Retina (tissue), 1 donor: ENCODE measurements at regions not wholly inside any gene's neighbourhood (a gene's known extent, or its start where the extent isn't known, plus 50 kb on each side); places are given as distances from the start of the nearest gene placed in this dataset.
"Not testable (repeated sequence)": the region's sequence is repeated elsewhere in the genome, so short reads cannot be mapped to it uniquely, and the experiment has no call there.

Source experiments
- DNase-seq: peaks from one replicate; pipeline ENCODE4 v3.0.0-alpha.2; 2016

DNA sequence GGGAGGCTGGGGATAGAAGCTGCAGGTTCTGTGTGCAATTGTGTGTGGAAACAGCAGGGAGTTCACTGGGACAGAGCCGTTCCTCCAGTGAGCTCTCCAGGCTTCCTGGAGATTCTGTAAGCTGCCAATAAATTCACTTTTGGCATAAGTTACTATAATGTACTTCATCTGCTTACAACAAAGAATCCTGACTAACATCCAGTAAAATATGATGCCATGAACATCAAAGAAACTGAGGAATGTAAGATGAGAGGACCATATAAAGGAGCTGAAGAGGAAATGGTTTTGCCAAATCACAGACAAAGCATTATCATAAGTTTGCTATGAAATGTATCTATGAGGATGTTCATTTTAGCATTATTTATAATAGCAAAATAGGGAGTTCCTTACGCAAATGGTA lies 175.3 kb downstream of the KCNE4 start:
- no peak for DNase-seq

DNA sequence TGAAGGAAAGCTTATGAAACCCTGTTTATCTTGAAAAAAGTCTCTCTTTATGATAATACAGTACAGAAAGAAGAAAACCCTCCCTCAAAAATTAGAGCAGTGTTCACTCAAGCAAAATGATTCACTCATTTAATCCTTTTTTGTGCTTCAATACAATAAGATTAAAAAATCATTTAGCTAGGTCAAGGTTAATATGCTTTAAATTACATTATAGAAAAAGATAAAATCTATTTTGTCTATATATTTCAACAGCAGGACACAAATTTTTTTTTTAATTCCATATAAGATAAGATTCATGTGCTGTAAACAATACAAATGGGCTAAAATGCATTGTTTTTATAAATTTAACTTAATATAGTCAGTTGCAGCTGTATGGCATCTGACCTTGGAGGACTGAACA lies 176.9 kb downstream of the KCNE4 start:
- DNase-seq: no peak

DNA sequence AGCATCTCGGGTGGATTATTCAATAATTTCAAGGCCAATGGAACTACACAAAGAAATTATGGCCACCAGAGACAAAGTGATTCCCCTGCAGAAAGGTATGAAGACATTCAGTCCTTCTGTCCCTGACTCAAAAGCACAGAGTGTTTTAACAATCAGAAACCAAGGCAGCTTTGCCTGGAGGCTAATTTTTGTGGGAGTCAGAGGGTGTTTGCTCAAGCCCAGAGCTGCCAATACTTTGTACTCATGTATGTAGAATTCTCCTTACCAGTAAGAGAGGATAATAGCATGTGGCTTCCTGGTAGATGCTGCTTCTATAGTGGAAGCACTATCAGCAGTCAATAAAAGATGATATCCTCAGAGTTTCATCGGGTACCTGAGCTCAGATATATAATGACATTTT lies 178.4 kb downstream of the KCNE4 start:
- no peak for DNase-seq

DNA sequence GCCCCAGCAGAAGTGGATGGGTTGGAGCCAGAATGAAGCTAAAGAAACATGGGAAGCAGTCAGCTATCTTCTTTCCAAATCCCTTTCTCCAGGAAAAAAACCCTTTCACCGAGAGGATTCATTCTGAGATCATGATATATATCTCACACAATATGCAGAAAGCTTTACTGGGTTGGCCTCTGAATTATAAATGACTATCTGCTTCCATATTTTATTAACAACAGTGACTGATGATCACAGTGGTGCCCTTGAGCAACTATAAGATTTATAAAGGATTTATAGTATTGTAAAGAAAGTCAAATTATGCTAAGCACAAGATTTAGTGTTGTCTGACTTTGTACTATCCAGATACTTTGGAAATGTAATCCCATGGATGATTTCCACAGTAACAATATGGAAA lies 180.3 kb downstream of the KCNE4 start:
- DNase-seq: no peak

DNA sequence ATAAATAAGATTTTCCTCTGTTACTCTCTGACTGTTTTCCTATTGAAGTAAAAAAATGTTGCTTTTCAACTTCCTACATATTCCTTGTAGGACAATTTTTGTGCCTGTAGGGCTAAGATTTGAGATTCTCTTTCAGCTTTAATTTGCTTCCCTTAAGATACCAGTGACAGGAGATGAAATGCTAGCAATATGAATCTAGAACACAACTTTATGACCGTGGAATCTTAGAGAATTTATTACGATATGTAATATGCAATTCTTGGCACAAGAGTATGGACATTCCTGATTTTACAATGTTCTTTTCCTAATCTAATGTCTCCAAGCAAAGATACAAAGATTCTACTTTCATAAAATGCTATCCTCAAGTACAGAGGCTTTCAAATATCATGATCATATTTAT lies 180.9 kb downstream of the KCNE4 start:
- no peak for DNase-seq

DNA sequence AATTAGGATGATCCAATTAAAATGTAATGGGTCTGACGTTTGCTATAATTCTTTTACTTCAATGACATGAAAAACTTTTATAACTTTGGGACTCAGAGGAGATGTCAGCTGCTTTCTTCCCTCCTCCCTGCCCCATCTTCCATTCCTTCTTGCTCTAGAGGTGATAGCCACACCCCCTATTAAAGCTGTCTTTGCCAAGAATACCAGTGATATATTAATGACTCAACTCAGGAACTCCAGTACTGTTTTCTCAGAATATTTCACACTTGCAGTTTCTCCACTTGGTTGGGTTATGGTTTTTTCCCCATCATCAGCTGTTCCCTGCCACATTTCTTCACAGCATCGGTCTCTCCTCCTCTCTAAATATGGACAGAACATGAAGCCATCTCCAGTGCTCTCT lies 184.0 kb downstream of the KCNE4 start:
- no peak for DNase-seq

DNA sequence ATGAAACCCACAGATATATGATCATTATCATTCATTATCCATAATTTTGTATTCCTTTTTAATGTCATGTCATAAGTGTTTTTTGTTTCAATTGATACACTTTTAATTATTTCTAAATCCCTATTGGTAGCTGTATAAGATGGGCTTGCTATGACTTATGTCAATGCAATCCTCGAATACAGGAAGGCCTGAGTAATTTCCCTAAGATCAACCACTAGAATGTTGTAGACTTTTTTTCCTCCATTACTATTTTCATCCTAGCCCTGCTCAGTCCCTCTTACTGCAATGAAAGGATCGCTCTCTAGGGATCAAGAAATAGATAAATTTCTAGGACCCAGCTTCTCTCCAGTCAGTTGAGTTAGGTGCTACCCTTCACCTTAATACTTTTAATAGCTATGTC lies 186.3 kb downstream of the KCNE4 start:
- DNase-seq: no peak

DNA sequence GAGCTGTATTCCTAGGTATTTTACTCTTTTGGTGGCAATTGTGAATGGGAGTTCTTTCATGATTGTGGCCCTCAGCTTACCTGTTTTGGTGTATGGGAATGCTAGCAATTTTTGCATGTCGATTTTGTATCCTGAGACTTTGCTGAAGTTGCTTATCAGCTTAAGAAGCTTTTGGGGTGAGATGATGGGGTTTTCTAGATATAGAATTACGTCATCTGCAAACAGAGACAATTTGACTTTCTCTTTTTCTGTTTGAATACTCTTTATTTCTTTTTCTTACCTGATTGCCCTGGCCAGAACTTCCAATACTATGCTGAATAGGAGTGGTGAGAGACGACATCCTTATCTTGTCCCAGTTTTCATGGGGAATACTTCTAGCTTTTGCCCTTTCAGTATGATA lies 191.2 kb downstream of the KCNE4 start:
- no peak for DNase-seq

DNA sequence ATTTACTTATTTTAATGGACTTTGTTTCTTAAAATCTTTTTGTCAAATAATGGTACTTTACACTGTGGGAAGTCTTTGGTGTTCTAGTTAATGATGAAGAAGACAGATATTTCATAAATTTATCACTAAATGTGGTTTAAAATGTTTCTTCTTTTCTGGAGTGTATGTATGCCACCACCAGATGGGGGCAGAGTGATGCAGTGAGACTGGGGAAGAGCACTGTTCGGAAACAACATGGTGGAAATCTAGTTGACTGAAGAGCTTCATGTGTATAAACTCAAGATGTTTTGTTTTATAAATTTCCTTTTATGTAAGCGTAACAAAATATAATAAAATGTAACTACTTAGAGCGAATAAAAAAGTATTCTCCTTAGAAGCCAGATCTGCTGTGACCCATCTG lies 195.1 kb downstream of the KCNE4 start:
- no peak for DNase-seq

DNA sequence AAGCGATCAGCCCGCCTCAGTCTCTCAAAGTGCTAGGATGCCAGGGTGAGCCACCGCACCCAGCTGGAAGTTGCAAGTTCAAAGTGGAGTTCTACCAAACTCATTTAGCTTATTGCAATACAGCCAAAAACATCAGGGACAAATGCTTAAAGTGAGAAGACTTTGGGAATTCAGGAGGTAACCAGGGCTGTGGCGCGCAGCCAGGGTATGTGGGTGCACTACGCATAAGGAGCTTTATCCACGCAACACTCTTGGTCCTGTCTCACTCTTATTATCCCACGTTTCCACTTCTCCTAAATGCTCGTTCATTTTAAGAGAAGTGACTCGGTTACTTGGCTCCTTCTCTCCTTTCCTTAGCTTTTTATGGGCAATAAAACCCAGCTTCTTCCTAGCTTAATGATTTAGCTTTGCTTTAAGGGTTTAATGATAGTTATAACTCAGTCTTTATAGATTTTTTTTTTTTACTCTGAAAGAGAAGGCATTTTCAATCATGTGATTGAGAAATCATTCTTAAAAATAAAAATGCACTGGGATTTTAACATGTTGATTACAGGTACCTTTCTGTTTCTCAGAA lies 199.8 kb downstream of the KCNE4 start:
- DNase-seq: no peak

DNA sequence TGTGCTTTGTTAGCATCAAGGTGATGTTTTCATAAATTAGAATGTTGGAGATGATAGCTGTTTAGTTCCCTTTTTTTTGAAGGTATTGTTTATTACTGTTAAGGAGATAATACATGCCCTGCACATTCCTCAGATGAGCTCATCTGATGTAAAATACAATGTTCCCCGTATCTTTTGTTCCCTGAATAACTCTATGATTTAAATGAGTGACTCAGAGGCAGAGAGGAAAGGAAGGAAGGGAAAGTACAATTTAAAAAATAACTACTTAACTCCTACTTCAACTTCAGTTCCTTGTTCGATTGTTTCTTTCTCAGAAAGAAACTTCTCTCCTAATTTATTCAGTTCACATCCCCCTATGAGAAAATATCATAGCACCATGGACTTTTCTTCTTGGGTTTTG lies 208.7 kb downstream of the KCNE4 start:
- no peak for DNase-seq

DNA sequence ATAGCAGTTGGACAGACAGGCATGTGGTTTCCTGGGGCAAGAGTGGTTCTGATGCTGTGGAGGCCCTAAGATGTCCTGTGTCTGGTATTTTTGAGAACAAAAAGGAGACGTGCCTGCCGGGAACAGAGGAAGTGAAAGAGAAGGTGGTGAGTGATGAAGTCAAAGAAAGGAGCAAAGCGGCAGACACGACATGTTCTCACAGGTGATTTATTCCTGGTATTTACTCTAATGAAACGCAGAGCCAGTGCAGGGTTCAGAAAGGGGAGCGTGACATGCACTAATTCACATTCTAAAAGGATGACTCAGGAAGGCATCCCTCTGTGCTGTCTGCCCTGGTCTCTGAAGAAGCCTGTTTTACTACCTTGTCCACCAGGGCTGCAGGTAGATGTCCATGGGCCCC lies 211.0 kb downstream of the KCNE4 start:
- DNase-seq: no peak

DNA sequence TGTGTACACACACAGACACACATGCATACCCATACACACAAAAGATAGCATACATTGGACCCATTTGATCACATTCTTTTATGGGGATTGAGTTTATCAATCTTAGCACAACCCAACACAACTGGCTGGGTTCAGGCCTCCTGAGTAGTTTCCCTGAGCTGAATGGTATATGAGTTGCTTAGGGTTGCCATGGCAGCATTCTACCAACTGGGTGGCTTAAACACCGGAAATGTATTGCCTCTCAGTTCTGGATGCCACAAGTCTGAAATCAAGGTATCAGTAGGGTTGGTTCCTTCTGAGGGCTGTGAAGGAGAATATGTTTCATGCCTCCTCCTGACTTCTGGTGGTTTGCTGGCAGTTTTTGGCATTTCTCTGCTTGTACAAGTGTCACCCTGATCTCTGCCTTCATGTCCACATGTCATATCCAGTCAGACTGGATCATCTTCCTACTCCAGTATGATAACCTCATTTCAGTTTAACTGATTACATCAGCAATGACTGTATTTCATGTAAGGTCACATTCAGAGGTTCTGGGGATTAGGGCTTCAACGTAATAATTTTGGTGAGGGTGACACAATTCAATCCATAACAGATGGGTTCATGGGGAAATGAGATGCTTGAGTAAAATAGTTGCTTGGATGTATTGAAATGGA lies 212.7 kb downstream of the KCNE4 start:
- DNase-seq: no peak

DNA sequence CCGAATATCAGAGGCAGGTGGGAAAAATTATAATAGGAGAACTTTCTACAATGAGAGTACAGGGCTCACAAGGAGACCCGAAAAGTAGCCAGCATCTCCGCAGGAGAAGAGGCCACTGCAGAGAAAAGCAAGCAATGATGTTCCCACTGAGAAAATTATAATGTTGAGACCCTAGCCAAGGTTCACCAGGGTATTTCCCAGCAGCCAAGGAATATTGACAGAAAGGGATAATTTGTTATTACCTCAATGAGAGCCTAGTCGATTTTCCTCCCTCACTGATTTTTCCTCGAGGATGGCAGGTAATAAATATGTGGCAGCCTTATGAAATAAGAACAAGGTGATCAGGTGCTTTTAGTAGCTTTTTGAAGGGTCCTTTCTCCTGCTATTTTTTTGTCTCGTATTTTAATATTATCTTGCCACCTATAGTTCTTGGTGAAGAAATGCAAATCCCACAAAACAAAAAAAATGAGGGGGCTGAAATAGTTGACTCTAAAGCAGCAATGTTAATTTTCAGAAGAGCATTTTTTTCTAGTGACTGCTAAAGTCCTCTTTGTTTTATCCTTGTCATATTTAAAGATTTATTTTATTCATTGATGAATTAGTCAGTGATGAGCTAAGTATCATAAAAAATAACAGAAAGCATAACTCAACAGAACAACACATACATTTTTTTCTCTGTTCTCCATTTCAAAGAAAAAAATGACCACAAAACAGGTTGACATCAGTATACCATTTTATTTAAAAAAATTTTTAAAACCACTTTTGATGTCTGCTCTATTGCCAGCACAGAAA lies 215.4 kb downstream of the KCNE4 start:
- DNase-seq: no peak

DNA sequence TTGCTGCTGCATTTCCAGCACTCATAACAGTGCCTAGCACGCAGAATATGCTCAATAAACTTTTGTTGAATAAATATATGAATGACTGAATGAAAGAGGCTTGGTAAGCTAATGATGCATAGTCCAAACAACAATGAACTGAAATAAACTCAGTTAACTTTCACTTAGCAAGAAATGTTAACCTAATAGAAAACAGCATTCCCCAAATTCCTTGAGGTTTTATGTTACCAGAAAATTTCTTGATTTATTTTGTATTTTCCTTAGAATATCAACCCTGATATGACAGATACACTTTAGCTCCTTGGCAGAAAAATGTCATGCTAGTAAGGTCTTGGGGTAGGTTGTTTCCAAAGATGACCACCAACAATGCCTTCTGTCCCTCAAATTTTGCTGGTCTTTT lies 217.4 kb downstream of the KCNE4 start:
- no peak for DNase-seq

DNA sequence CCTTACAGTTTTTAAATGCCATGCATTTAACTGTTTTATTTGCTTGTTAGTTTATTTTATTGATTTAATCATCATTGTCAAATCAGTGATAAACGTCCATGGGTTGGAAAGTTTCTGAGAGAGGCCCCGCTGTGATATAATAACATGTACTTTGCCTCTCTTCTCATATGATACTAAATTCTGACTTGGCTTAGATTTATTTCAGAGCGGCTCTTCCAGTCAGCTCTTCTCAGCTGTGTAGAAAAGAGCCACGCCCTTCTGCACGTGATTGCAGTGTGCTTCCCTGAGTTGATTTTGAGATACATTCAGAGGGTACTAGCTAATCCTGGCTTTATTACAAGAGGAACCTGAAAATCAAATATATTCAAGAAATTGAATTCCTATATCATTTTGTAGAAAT lies 218.6 kb downstream of the KCNE4 start:
- DNase-seq: no peak

DNA sequence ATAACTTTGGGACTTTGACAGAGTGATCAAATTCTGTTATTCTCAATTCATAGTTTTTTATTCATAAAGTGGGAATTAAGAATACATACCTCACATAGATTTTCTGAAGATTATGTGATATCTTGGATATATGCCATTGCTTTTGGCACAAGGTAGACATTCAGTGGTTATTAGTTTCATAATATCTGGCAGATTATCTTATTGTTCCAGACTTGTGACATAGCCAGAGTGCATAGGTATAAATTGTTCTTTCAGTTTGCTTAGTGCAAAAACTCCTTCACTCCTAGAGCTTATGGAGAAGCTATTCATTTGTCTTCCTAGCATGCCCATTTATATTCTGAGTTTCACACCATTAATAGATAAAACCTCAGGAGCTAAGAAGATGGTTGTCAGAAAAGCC lies 222.0 kb downstream of the KCNE4 start:
- DNase-seq: no peak

DNA sequence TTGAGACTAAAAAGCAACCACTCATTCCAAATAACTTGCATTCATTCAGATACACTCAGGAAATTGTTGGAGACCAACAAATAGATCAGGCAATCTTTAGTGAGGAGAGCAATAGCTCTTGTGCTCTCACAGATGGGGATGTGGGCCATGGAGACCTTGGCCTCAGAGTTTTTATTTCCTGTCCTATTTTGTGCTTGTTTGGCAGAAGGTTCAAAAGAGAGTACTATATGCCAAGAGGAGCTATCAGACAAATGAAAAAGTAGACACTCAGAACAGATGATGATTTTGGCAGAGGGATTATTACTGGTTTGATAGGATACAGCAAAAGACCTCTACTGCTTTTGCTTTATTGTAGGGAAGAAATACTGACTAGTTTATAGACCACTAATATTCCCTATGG lies 230.2 kb downstream of the KCNE4 start:
- DNase-seq: no peak

DNA sequence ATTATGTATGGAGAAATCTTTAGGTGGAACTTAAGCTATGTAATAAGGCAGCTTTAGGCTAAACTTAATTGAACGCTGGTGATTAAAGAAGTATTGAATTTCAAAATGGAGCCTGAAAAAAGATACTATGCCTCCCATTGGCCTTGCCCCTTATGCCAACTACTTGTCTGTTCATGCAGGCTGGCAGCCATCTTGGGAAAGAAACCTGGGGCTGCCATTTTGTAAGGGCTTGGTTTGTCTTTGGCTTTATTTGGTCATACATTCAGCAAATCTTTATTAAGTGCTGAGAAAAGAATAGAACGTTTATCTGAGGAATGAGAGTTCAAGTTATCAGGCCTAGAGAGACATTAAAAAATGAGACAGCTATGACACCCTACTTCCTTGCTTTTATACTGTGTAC lies 231.3 kb downstream of the KCNE4 start:
- DNase-seq: no peak

DNA sequence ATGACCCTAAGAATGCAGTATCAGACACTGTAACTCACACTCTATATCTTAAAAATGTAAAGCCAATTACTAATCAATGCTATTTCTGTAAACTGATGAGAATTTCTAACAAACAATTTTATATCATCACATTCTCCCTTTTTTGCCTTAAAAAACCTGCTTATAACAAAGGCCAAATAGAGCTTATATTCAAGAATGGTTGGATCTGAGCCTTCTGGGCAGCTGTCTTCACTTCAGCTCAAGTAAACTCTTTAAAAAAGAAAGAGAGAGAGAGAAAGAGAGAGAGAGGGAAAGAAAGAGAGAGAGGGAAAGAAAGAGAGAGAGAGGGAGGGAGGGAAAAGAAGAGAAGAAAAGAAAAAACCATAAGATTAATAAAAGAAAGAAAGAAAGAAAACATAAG lies 231.8 kb downstream of the KCNE4 start:
- DNase-seq: no peak

DNA sequence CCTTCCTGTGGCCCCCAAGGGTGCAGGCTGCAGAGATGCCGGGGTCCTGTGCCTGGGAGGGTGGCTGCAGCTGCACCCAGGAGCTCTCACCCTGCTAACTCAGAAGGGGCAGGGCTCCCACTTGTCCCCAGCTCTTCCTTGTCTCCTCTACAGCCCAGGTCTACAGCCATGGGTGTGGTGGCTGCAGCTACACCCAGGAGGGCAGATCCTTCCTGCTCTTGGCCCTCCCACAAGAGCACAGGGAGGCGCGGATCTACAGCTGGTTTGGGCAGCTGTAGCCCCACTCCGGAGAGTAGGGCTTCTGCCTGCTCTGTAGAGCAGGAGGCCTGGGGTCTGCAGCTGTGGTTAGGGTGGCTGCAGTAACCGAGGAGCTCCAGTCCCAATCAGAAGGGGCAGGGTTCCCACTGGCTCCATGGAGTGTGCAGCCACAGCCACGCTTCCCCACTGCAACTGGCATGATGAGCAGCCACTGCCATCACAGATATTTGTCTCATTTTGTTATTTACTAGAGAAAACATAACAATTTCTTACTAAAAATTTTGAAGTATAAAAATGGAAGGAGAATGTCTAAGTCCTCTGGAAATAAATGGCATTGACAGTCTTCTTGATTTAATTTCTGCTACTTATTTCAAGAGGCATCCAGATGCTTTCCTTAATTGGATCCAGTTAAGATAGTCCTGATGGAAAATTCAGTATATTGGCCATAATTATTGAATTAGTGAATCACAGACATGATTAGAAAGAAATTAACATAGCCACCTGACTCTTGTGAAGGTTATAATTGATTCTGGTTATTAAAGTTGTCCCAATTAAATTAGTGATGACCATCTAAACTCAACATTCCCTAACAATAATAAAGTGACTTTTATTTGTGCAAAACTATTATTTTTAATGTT lies 233.6 kb downstream of the KCNE4 start:
- no peak for DNase-seq

DNA sequence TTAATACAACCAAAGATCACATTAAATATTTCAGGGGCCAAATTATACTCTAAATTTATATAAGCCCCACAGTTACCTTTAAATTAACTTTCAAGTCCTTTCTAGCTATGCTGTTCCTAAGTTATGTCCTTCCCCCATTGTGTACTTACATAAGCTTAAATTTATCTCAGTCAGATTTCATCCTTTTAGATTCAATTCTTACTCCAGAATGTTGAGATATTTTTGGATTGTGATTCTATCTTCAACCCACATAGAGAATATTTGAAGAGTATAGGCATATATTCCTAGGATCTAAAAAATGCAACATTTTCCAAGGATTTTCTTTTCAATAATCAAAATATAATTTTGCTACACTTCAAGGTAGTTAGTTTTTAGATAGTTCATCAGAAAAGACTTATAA lies 242.8 kb downstream of the KCNE4 start:
- DNase-seq: no peak

DNA sequence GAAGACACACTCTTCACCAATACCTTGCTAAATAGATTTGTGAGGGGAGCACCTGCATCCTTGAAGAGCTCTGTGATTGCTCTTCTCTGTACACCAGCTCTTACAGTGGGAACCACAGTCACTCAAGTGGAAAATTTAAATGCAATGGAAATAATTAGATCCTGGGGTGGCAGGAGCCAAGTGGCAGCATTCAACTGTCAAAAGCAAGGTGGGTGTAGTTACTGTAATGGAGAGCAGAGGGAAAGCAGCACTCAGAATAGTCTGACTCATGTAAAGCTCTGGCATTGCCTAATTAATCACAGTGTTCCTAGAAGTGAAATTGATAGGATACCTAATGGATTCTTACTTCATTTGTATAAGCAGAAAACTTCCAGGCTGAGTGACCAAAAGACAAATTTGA lies 245.8 kb downstream of the KCNE4 start:
- DNase-seq: no peak

DNA sequence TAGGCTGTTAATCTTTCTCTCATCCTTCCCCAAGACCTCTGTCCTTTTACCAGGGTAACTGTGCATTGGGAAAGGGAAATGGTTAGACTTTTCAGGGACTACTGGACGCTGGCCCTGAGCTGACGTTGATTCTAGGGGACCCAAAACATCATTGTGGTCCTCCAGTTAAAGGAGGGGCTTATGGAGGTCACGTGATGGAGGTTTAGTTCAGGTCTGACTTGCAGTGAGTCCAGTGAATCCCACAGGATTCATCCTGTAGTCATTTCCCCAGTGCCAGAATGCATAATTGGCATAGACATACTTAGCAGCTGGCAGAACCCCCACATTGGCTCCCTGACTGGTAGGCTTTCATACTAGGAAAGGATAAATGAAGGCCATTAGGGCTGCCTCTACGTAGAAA lies 246.3 kb downstream of the KCNE4 start:
- not testable (repeated sequence) for DNase-seq
